ENCODE measurements at regions not wholly inside any gene's neighbourhood (a gene's known extent, or its start where the extent isn't known, plus 50 kb on each side); places are given as distances from the start of the nearest gene placed in this dataset.

DNA sequence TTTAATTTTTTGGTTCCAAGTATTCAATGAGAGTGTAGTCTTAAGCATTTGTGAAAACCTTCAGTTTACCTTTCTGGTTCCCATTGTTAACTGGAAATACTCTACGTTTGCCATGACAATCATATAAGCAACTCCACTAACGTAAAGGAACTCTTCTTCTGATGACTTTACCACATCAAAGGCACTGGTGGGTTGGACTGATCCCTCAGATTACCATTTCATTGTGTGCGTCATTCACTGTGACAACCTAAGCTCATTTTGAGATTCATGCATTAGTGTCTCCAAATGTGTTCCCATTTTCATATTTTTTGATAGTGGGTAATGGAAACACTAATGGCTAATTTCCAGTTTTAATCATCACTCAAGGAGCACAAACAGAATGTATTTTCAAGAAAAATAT is 119.9 kb upstream of the COL1A2 start:
- Mint-ChIP-seq H3K27ac (no peak overlapping the region), H3K4me1 (no peaks in the 10 kb centered on the region), H3K36me3 (no peaks in the 10 kb centered on the region), H3K4me3 (no peak overlapping the region), H3K27me3 (ENCODE audit: low read depth in 3 of 3) (peaks cover 0 to 4% (median 4%) of the 10 kb centered on the region in 3 donors), H3K9me3 (peaks cover 0 to 2% (median 0%) of the 10 kb centered on the region in 7 donors)
- Histone ChIP-seq H3K4me3 (replicated peaks in 1 of 3; ENCODE audit: low read depth in 2 of 3, low read length in 3 of 3) (no peak overlapping the region), H3K27me3 (ENCODE audit: control insufficient read depth in 2 of 2, insufficient read depth in 2 of 2, low read length in 2 of 2) (no peaks in the 10 kb centered on the region), H3K4me2 (replicated peaks; ENCODE audit: extremely low read depth, low read length, poor library complexity, severe bottlenecking) (no peak overlapping the region), H4K20me1 (ENCODE audit: insufficient read depth, low read length) (no peaks in the 10 kb centered on the region), H2AFZ (ENCODE audit: insufficient read depth, low read depth, low read length, poor library complexity, severe bottlenecking) (no peak overlapping the region), H3K9ac (ENCODE audit: insufficient read depth, low read length, poor library complexity, severe bottlenecking) (no peak overlapping the region), H3K4me1 (ENCODE audit: control insufficient read depth in 1 of 2, insufficient read depth in 2 of 2, low read length in 2 of 2) (no peaks in the 10 kb centered on the region), H3K27ac (ENCODE audit: low read depth in 1 of 2, low read length in 2 of 2) (no peak overlapping the region), H3K79me2 (ENCODE audit: insufficient read depth, low read length) (no peaks in the 10 kb centered on the region), H3K9me3 (replicated peaks in 1 of 2; ENCODE audit: control insufficient read depth in 1 of 2, insufficient read depth in 1 of 2, low read length in 2 of 2) (no peaks in the 10 kb centered on the region), H3K36me3 (replicated peaks in 1 of 2; ENCODE audit: control insufficient read depth in 1 of 2, insufficient read depth in 2 of 2, low read length in 2 of 2) (no peaks in the 10 kb centered on the region)
- 88% methylated on average over 2 of the region's 3 CpGs for WGBS (ENCODE audit: insufficient coverage)
- DNase-seq: no peak
- intact Hi-C loops (cut with micrococcal nuclease): no loop called here
- TF ChIP-seq, protein P1, sequence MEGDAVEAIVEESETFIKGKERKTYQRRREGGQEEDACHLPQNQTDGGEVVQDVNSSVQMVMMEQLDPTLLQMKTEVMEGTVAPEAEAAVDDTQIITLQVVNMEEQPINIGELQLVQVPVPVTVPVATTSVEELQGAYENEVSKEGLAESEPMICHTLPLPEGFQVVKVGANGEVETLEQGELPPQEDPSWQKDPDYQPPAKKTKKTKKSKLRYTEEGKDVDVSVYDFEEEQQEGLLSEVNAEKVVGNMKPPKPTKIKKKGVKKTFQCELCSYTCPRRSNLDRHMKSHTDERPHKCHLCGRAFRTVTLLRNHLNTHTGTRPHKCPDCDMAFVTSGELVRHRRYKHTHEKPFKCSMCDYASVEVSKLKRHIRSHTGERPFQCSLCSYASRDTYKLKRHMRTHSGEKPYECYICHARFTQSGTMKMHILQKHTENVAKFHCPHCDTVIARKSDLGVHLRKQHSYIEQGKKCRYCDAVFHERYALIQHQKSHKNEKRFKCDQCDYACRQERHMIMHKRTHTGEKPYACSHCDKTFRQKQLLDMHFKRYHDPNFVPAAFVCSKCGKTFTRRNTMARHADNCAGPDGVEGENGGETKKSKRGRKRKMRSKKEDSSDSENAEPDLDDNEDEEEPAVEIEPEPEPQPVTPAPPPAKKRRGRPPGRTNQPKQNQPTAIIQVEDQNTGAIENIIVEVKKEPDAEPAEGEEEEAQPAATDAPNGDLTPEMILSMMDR (IDR thresholded peaks at IDR 0.05): no peak

DNA sequence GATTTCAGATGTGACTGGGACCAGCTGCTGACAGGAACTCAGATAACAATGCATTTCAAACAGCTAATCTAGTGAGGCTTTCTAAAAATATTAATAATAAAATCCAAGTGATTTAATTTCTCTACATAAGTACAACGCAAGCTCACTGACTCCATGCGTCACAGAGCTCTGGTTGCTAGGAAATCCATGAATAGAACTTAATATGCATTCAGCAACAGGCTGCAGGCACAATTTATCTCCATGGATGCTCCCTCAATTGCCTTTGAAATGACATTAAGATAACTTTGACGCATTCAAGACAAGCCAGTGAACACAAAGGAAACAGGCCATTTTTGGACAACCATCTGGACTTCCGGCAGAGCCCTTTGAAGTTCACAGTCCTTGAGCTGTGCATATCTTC is 118.7 kb upstream of the COL1A2 start:
- Histone ChIP-seq H3K36me3 (replicated peaks in 1 of 2; ENCODE audit: control insufficient read depth in 1 of 2, insufficient read depth in 2 of 2, low read length in 2 of 2) (no peaks in the 10 kb centered on the region), H3K4me3 (replicated peaks in 1 of 3; ENCODE audit: low read depth in 2 of 3, low read length in 3 of 3) (no peak overlapping the region), H3K9ac (ENCODE audit: insufficient read depth, low read length, poor library complexity, severe bottlenecking) (no peak overlapping the region), H3K4me1 (ENCODE audit: control insufficient read depth in 1 of 2, insufficient read depth in 2 of 2, low read length in 2 of 2) (no peaks in the 10 kb centered on the region), H3K27ac (ENCODE audit: low read depth in 1 of 2, low read length in 2 of 2) (no peak overlapping the region), H4K20me1 (ENCODE audit: insufficient read depth, low read length) (no peaks in the 10 kb centered on the region), H3K27me3 (ENCODE audit: control insufficient read depth in 2 of 2, insufficient read depth in 2 of 2, low read length in 2 of 2) (no peaks in the 10 kb centered on the region), H2AFZ (ENCODE audit: insufficient read depth, low read depth, low read length, poor library complexity, severe bottlenecking) (no peak overlapping the region), H3K4me2 (replicated peaks; ENCODE audit: extremely low read depth, low read length, poor library complexity, severe bottlenecking) (no peak overlapping the region), H3K9me3 (replicated peaks in 1 of 2; ENCODE audit: control insufficient read depth in 1 of 2, insufficient read depth in 1 of 2, low read length in 2 of 2) (no peaks in the 10 kb centered on the region), H3K79me2 (ENCODE audit: insufficient read depth, low read length) (no peaks in the 10 kb centered on the region)
- no peak for DNase-seq
- no peaks in the 10 kb centered on the region for H3K36me3 Mint-ChIP-seq
- WGBS (ENCODE audit: insufficient coverage): 87% methylated on average over 4 of the region's 4 CpGs
- H3K4me3 Mint-ChIP-seq: no peak overlapping the region
- H3K9me3 Mint-ChIP-seq: peaks cover 0 to 2% (median 0%) of the 10 kb centered on the region in 7 donors
- H3K27me3 Mint-ChIP-seq (ENCODE audit: low read depth in 3 of 3): peaks cover 2 to 5% (median 4%) of the 10 kb centered on the region in 3 donors
- no peaks in the 10 kb centered on the region for H3K4me1 Mint-ChIP-seq
- no peak overlapping the region for H3K27ac Mint-ChIP-seq
- TF ChIP-seq, protein P1 (IDR thresholded peaks at IDR 0.05): no peak
- intact Hi-C loops (cut with micrococcal nuclease): no loop called here

Data from CD14-positive monocyte (primary cell).